Naive B cell (primary cell): ENCODE measurements at regions not wholly inside any gene's neighbourhood (a gene's known extent, or its start where the extent isn't known, plus 50 kb on each side); places are given as distances from the start of the nearest gene placed in this dataset.

ENCODE experiments used
- ATAC-seq, 2 donors: fragments of 150-1000 bp; cut with Tn5 transposase; 2 replicates each; pipeline ENCODE4 v1.10.0; 2021; ENCODE audit warnings: low read depth in 2 of 2, mild to moderate bottlenecking in 2 of 2, moderate library complexity in 2 of 2
- DNase-seq: peaks from one replicate; pipeline ENCODE4 v3.0.0; 2022
- H3K27ac Mint-ChIP-seq, 6 donors: one replicate each; pipeline ENCODE4 v1.8.0; 2020 to 2022; ENCODE audit warnings: mild to moderate bottlenecking in 6 of 6, mixed read lengths in 6 of 6, moderate library complexity in 5 of 6, inconsistent platforms in 2 of 6
- H3K27me3 Mint-ChIP-seq, 3 donors: one replicate each; pipeline ENCODE4 v1.8.0; 2021 to 2022; ENCODE audit warnings: mixed read lengths in 3 of 3, mild to moderate bottlenecking in 1 of 3
- H3K36me3 Mint-ChIP-seq, 2 donors: one replicate each; pipeline ENCODE4 v1.8.0; 2020 to 2022; ENCODE audit warnings: mixed read lengths in 2 of 2, inconsistent platforms in 1 of 2, mild to moderate bottlenecking in 1 of 2
- H3K4me1 Mint-ChIP-seq, 3 donors: one replicate each; pipeline ENCODE4 v1.8.0; 2020 to 2022; ENCODE audit warnings: mixed read lengths in 3 of 3, inconsistent platforms in 1 of 3, mild to moderate bottlenecking in 1 of 3, moderate library complexity in 1 of 3
- H3K4me3 Mint-ChIP-seq, 8 donors: one replicate each; pipeline ENCODE4 v1.8.0; 2020 to 2022; ENCODE audit warnings: mild to moderate bottlenecking in 8 of 8, mixed read lengths in 8 of 8, moderate library complexity in 8 of 8, inconsistent platforms in 2 of 8
- H3K9me3 Mint-ChIP-seq, 7 donors: one replicate each; pipeline ENCODE4 v1.8.0; 2020 to 2022; ENCODE audit warnings: mixed read lengths in 7 of 7, mild to moderate bottlenecking in 5 of 7, inconsistent platforms in 2 of 7, moderate library complexity in 1 of 7

DNA sequence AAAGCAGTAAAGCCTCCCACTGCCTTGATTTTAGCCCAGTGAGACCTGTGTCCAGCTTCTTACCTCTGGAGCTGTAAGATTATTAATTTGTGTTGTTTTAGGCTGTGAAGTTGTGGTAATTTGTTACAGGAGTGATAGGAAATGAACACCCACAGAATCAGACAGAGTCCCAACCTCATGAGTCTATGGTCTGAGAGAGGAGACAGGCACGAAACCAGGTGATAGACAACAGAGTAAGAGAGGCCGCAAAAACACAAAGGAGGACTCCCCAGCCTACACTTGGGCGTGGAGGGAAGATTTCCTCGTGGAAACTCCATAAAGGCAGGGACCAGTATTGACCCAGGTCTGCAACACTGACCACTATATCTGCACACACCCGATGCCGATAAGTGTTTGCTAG, 234.6 kb upstream of the JUN start:
- DNase-seq = no peak
- H3K27ac Mint-ChIP-seq = peak overlapping the region in 3 of 6 donors; percentile 21 to 67 (median 37)
- peaks cover 47 to 60% (median 57%) of the 10 kb centered on the region in 3 donors for H3K4me1 Mint-ChIP-seq
- ATAC-seq = no peak
- H3K4me3 Mint-ChIP-seq = peak overlapping the region in 1 of 8 donors; percentile 35
- H3K27me3 Mint-ChIP-seq = no peaks in the 10 kb centered on the region
- H3K36me3 Mint-ChIP-seq = no peaks in the 10 kb centered on the region
- H3K9me3 Mint-ChIP-seq = peaks cover 0 to 4% (median 0%) of the 10 kb centered on the region in 7 donors

DNA sequence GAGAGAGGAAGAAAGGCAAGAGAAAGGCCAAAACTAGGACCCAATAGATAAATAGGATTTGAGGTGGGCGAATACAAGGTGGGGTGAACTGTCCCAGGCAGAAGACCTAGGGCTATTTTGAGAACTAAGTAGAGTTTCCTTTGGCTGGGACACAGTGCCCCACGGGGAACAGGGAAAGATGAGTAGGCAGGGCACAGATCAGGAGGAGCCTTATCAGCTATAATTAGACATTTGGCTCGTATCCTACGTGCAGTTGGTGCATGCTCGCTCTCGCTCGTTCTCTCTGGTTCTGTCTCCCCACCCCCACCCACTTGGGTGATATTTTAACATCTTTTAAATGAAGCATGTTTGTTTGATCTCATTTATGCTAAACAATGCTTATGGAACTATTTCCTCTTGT, 235.0 kb upstream of the JUN start:
- Mint-ChIP-seq H3K9me3 (peaks cover 0 to 4% (median 0%) of the 10 kb centered on the region in 7 donors), H3K4me1 (peaks cover 43 to 56% (median 52%) of the 10 kb centered on the region in 3 donors), H3K36me3 (no peaks in the 10 kb centered on the region), H3K27ac (peak overlapping the region in 3 of 6 donors; percentile 23 to 67 (median 37)), H3K4me3 (no peak overlapping the region), H3K27me3 (no peaks in the 10 kb centered on the region)
- no peak for ATAC-seq
- no peak for DNase-seq

DNA sequence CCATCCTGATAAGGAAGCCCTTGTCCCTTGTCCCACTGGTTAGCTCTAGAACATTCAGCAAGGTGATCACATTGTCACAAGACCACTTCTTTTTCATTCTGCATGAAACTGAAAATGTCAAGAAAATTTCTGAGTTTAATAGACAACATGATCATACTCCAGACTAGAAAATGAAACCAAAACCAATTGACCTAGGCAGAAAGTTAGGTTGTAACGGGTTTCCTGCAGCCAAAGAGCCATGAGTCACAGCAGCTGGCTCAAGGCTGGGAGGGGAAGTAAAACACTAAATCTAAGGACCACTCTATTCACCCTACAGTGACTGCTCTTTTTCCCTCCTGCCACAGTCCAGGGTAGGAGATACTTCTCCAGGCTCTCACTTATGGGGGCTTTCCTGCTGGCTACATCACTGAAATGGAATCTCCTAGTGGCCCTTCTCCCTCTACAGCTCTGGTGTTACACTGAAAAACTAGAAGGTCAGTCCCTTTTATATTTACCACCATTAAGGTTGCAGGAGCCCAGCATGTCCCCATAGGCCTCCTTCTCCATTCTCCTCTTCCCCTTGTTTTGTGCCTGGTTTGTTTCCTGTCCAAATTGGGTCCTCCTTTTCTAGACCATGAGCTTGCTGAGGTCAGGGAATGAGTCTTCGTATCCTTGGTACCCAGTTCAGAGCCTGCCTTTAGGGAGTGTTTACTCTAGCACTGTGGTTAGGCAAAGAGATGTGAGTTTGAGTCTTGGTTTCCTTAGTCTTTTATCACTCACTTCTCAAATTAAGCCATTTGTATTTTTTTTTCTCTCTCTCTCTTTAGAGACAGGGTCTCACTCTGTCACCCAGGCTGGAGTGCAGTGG, 236.5 kb upstream of the JUN start:
- Mint-ChIP-seq H3K27ac (peak overlapping the region; percentile 89 to 99 (median 96)), H3K4me1 (peaks cover 29 to 44% (median 41%) of the 10 kb centered on the region in 3 donors), H3K9me3 (peaks cover 0 to 4% (median 0%) of the 10 kb centered on the region in 7 donors), H3K4me3 (peak overlapping the region; percentile 30 to 84 (median 68)), H3K27me3 (no peaks in the 10 kb centered on the region), H3K36me3 (no peaks in the 10 kb centered on the region)
- DNase-seq = peak; percentile 68
- ATAC-seq = peak; percentile 98 to 99

GRCh38 chr1:59022199-59022598, 238.4 kb upstream of the JUN start:
- Mint-ChIP-seq H3K4me3 (no peak overlapping the region), H3K27me3 (no peaks in the 10 kb centered on the region), H3K9me3 (peaks cover 0 to 4% (median 0%) of the 10 kb centered on the region in 7 donors), H3K4me1 (peaks cover 29 to 43% (median 36%) of the 10 kb centered on the region in 3 donors), H3K27ac (peak overlapping the region in 2 of 6 donors; percentile 4 to 27), H3K36me3 (no peaks in the 10 kb centered on the region)
- ATAC-seq (no peak), DNase-seq (no peak)

- H3K9me3 Mint-ChIP-seq = peaks cover 0 to 4% (median 0%) of the 10 kb centered on the region in 7 donors
- H3K36me3 Mint-ChIP-seq = no peaks in the 10 kb centered on the region
- ATAC-seq (no peak), DNase-seq (no peak)
- H3K4me3 Mint-ChIP-seq = no peak overlapping the region
- no peak overlapping the region for H3K27ac Mint-ChIP-seq
- no peaks in the 10 kb centered on the region for H3K27me3 Mint-ChIP-seq
- peaks cover 29 to 43% (median 36%) of the 10 kb centered on the region in 3 donors for H3K4me1 Mint-ChIP-seq
Measured at GRCh38 chr1:59022799-59023198, 239.0 kb upstream of the JUN start.

DNA sequence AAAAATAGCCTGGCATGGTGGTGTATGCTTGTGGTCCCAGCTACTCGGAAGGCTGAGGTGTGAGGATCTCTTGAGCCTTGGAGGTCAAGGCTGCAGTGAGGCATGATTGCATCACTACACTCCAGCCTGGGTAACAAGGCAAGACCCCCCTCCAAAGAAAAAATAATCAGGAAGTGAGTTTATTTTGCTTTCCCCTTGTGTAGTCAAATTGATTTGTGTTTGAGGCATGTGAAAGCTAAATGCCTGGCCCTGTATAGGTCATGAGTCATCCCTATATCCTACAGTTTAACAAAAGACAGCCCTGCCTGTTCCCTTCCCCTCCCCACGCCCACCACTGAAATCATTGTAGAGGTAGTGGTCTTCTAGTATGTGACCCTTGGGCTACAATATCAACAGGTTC, 241.4 kb upstream of the JUN start:
- Mint-ChIP-seq H3K27me3 (no peaks in the 10 kb centered on the region), H3K27ac (peak overlapping the region in 1 of 6 donors; percentile 38), H3K9me3 (no peaks in the 10 kb centered on the region), H3K36me3 (no peaks in the 10 kb centered on the region), H3K4me3 (peak overlapping the region in 4 of 8 donors; percentile 41 to 60 (median 57)), H3K4me1 (peaks cover 17 to 32% (median 28%) of the 10 kb centered on the region in 3 donors)
- DNase-seq = no peak
- no peak for ATAC-seq

DNA sequence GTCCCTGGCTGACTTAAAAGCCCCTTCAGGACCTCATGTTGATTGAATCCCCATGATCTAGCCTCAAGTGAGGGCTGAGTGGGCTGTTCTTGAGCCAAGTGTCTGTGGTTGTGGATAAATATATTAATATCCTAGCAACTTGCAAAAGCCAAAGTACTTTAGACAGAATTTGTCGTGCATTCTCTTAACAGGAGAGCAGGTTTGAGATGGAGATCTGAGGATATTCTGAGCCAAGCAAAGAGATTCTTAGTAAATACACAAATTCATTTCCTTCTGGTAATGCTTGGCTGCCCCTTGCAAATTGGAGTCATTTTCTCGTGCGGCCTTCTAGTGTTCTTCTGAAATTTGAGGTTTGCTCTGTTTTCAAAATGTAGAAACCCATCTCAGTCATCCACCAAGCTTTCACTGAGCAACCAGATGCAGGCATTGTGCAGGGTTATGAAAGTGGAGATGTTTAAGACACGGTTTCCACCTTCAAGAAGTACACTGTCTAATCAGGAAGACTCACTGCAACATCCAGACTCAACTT, 242.1 kb upstream of the JUN start:
- DNase-seq = no peak
- H3K4me3 Mint-ChIP-seq = peak overlapping the region in 7 of 8 donors; percentile 22 to 87 (median 60)
- H3K9me3 Mint-ChIP-seq = no peaks in the 10 kb centered on the region
- H3K27ac Mint-ChIP-seq = peak overlapping the region; percentile 44 to 92 (median 80)
- peaks cover 9 to 24% (median 20%) of the 10 kb centered on the region in 3 donors for H3K4me1 Mint-ChIP-seq
- no peaks in the 10 kb centered on the region for H3K36me3 Mint-ChIP-seq
- no peaks in the 10 kb centered on the region for H3K27me3 Mint-ChIP-seq
- ATAC-seq = peak; percentile 55 to 57

DNA sequence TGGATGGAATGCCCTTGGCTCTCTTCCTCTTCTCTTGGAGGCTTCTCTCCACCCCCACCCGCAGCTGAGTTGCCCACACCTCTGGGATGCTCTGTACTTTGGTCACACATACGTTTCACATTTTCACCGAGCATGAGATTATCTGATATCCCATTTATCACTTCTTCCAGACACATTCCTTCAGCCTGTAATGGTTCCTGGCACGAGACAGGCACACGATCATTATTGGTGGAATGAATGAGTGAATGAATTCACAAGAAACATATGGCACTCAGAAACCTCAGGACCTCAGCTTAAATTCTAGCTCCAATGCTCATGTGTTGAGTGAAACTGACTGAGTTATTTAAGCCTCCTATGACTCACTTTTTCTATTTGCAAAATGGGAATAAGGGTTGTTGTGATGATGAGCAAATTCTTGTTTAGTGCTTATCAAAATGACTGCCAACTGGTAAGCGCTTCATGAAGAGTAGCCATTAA, 242.7 kb upstream of the JUN start:
- Mint-ChIP-seq H3K4me1 (peaks cover 7 to 23% (median 22%) of the 10 kb centered on the region in 3 donors), H3K4me3 (peak overlapping the region in 5 of 8 donors; percentile 54 to 87 (median 60)), H3K36me3 (no peaks in the 10 kb centered on the region), H3K27ac (peak overlapping the region; percentile 44 to 92 (median 80)), H3K27me3 (no peaks in the 10 kb centered on the region), H3K9me3 (no peaks in the 10 kb centered on the region)
- ATAC-seq (no peak), DNase-seq (no peak)

GRCh38 chr1:59027177-59027576, 243.3 kb upstream of the JUN start:
- Mint-ChIP-seq H3K4me1 (peaks cover 4 to 23% (median 22%) of the 10 kb centered on the region in 3 donors), H3K27ac (peak overlapping the region in 2 of 6 donors; percentile 72 to 73), H3K27me3 (no peaks in the 10 kb centered on the region), H3K4me3 (peak overlapping the region in 2 of 8 donors; percentile 29 to 41), H3K9me3 (no peaks in the 10 kb centered on the region), H3K36me3 (no peaks in the 10 kb centered on the region)
- no peak for ATAC-seq
- no peak for DNase-seq

DNA sequence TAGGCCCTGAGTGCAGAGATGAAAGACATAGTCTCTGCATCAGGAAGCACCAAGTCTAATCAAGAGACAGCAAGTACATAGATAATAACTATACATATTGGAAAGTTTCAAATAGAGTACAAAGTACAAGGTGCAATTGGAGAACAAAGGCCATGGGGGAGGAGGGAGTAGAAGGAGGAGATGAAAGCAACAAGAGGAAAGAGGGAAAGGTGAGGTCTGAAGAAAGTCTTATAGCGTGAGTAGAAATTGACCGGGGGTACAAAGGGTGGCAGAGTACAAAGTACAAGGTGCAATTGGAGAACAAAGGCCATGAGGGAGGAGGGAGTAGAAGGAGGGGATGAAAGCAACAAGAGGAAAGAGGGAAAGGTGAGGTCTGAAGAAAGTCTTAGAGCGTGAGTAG, 244.2 kb upstream of the JUN start:
- Mint-ChIP-seq H3K4me1 (peaks cover 3 to 22% (median 18%) of the 10 kb centered on the region in 3 donors), H3K9me3 (no peaks in the 10 kb centered on the region), H3K36me3 (no peaks in the 10 kb centered on the region), H3K4me3 (no peak overlapping the region), H3K27ac (no peak overlapping the region), H3K27me3 (no peaks in the 10 kb centered on the region)
- no peak for ATAC-seq
- no peak for DNase-seq

GRCh38 chr1:59029411-59030167, 245.7 kb upstream of the JUN start:
- no peak for DNase-seq
- Mint-ChIP-seq H3K36me3 (no peaks in the 10 kb centered on the region), H3K4me3 (no peak overlapping the region), H3K4me1 (peaks cover 0 to 22% (median 18%) of the 10 kb centered on the region in 3 donors), H3K9me3 (no peaks in the 10 kb centered on the region), H3K27ac (no peak overlapping the region), H3K27me3 (no peaks in the 10 kb centered on the region)
- no peak for ATAC-seq

DNA sequence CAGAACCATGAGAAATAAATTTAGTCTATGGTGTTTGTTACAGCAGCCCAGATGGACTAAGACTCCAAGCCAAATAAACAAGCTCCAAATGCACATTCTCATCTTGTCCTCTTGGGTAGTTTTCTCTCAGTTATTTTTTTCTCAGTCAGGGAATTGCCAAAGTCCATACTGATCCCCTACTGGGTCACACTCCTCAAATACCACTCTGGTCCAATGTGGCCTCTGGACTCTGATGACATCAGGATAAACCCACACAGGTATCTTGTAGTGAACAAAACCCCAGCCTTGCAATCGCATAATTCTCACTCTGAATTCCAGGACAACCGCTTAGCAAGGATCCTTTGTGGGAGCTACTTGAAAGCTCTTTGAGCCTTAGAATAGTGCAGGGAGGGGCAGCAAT, 248.4 kb upstream of the JUN start:
- no peaks in the 10 kb centered on the region for H3K9me3 Mint-ChIP-seq
- DNase-seq = no peak
- no peak for ATAC-seq
- no peak overlapping the region for H3K4me3 Mint-ChIP-seq
- no peak overlapping the region for H3K27ac Mint-ChIP-seq
- H3K4me1 Mint-ChIP-seq = peaks cover 0 to 4% (median 0%) of the 10 kb centered on the region in 3 donors
- H3K27me3 Mint-ChIP-seq = no peaks in the 10 kb centered on the region
- no peaks in the 10 kb centered on the region for H3K36me3 Mint-ChIP-seq

- ATAC-seq = no peak
- no peak for DNase-seq
- Mint-ChIP-seq H3K4me1 (peaks cover 0 to 4% (median 0%) of the 10 kb centered on the region in 3 donors), H3K27me3 (no peaks in the 10 kb centered on the region), H3K36me3 (no peaks in the 10 kb centered on the region), H3K27ac (peak overlapping the region in 2 of 6 donors; percentile 28 to 51), H3K9me3 (no peaks in the 10 kb centered on the region), H3K4me3 (no peak overlapping the region)
Measured at GRCh38 chr1:59033761-59034160, 249.9 kb upstream of the JUN start.
